Testis (tissue), 2 donors: ENCODE measurements at regions not wholly inside any gene's neighbourhood (a gene's known extent, or its start where the extent isn't known, plus 50 kb on each side); places are given as distances from the start of the nearest gene placed in this dataset.

Source experiments
- DNase-seq: peaks from one replicate; pipeline ENCODE4 v3.0.0-alpha.2; 2019
- H3K27ac ChIP-seq, 2 donors: fragments of 200-600 bp; sonication (generic); one replicate each; pipeline ENCODE4 v1.5.1; 2019
- H3K27me3 ChIP-seq: fragments of 200-600 bp; sonication (generic); one replicate; pipeline ENCODE4 v1.5.1; 2019
- H3K36me3 ChIP-seq: fragments of 200-600 bp; sonication (generic); one replicate; pipeline ENCODE4 v1.5.1; 2017; ENCODE audit warnings: low read depth; ENCODE audit errors: missing control alignments
- H3K4me1 ChIP-seq: fragments of 200-600 bp; sonication (generic); one replicate; pipeline ENCODE4 v1.5.1; 2019
- H3K4me3 ChIP-seq, 2 donors: fragments of 200-600 bp; sonication (generic); one replicate each; pipeline ENCODE4 v1.5.1; 2017 to 2019
- H3K9me3 ChIP-seq: fragments of 200-600 bp; sonication (generic); one replicate; pipeline ENCODE4 v1.5.1; 2017
- CTCF ChIP-seq, 3 experiments: fragments of 450-650 bp in 2 of 3; fragments of 200-600 bp in 1 of 3; sonication (generic) in 1 of 3; IDR thresholded peaks; one replicate each; pipeline ENCODE4 v1.5.1; 2016 to 2019; ENCODE audit warnings: antibody characterized with exemption in 3 of 3, mild to moderate bottlenecking in 2 of 3, moderate library complexity in 1 of 3
- POLR2A ChIP-seq: fragments of 450-650 bp; IDR thresholded peaks from one replicate; pipeline ENCODE4 v1.6.1; 2017; ENCODE audit warnings: antibody characterized with exemption, mild to moderate bottlenecking, moderate library complexity
- WGBS, 2 donors: methylation state at CpG; one replicate each; pipeline ENCODE4 v1.1.5; 2018; 5-methylcytosine and 5-hydroxymethylcytosine counted together
- intact Hi-C: fragments of 100-400 bp; cut with DNase I; formaldehyde crosslinking; loops from one replicate; pipeline ENCODE4 v1.15.1; 2023; ENCODE audit warnings: low total_unique reads

DNA sequence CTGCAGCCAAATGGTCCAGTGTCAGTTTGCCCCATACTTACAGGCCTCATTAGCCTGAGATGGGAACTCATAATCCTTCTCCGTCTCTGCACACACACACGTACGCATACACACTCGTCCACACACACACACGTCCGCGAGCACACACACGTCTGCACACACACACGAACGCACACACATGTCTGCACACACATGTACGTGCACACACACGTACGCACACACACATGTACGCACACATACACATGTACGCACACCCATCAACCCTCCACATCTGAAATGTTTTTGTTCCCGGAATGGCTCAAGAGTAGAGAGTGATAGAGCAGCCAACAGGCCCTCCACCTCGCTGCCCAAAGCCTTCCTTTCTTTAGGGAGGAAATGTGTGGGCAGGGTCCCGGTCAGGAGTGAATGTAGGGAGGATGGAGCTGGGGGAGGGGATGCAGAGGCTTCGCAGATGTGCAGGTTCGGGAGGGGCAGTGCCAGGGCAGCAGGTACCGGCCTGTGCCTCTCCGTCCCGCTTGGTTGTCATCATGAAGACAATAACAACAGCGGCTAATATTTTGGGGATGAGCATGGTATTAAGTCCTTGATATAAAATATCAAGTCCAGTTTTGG, 52.7 kb downstream of the PTGR3 start:
- 82 to 88% methylated on average over 22 to 24 of the region's 24 CpGs for WGBS, 2 donors
- TF ChIP-seq CTCF (IDR thresholded peaks at IDR 0.05) (no peak), POLR2A (no peak)
- H3K27me3 ChIP-seq = no peaks in the 10 kb centered on the region
- H3K27ac ChIP-seq = no peak overlapping the region
- no peak overlapping the region for H3K4me3 ChIP-seq
- intact Hi-C loops = no loop called here
- H3K4me1 ChIP-seq = no peaks in the 10 kb centered on the region
- DNase-seq = no peak
- no peaks in the 10 kb centered on the region for H3K36me3 ChIP-seq
- H3K9me3 ChIP-seq = no peaks in the 10 kb centered on the region

DNA sequence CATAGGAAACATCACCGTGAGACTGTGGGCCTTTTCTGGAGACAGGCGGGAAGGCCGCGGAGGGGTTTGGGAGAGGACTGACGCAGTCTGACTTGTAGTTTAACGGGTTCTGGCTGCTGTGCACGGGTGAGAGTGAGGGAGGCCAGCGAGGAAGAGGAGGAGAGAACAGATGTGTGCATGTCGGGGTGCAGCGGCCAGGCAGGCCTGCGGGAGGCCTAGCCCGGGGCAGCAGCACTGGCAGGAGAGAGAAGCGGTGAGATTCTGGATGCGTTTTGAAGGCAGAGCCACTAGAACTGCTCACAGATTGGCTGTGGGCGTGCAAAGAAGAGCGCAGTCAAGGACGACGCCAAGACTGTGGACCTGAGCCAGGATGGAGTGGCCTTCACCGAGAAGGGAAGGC, 53.9 kb downstream of the PTGR3 start:
- Histone ChIP-seq H3K4me3 (no peak overlapping the region), H3K36me3 (no peaks in the 10 kb centered on the region), H3K9me3 (no peaks in the 10 kb centered on the region), H3K27me3 (no peaks in the 10 kb centered on the region), H3K4me1 (no peaks in the 10 kb centered on the region), H3K27ac (no peak overlapping the region)
- TF ChIP-seq CTCF (IDR thresholded peaks at IDR 0.05) (no peak), POLR2A (no peak)
- no peak for DNase-seq
- WGBS, 2 donors = 82 to 85% methylated on average over 19 of the region's 19 CpGs
- intact Hi-C loops = no loop called here

GRCh38 chr18:75154259-75154658, 54.7 kb downstream of the PTGR3 start:
- no peaks in the 10 kb centered on the region for H3K9me3 ChIP-seq
- WGBS, 2 donors = 81 to 90% methylated on average over 6 of the region's 6 CpGs
- intact Hi-C loops = no loop called here
- no peak overlapping the region for H3K4me3 ChIP-seq
- H3K4me1 ChIP-seq = no peaks in the 10 kb centered on the region
- no peaks in the 10 kb centered on the region for H3K36me3 ChIP-seq
- no peak for DNase-seq
- H3K27ac ChIP-seq = no peak overlapping the region
- TF ChIP-seq POLR2A = no peak
- TF ChIP-seq CTCF (IDR thresholded peaks at IDR 0.05) = no peak
- H3K27me3 ChIP-seq = no peaks in the 10 kb centered on the region

- intact Hi-C loops = no loop called here
Observed at GRCh38 chr18:75143851-75144250, 65.1 kb downstream of the PTGR3 start.

More at GRCh38 chr18:75143851-75144250, 65.1 kb downstream of the PTGR3 start:
- H3K36me3 ChIP-seq = no peaks in the 10 kb centered on the region
- WGBS, 2 donors = 97% methylated on average over 2 of the region's 2 CpGs
- no peaks in the 10 kb centered on the region for H3K9me3 ChIP-seq
- no peak for TF ChIP-seq CTCF (IDR thresholded peaks at IDR 0.05)
- TF ChIP-seq POLR2A = no peak
- no peaks in the 10 kb centered on the region for H3K4me1 ChIP-seq
- no peak for DNase-seq
- no peak overlapping the region for H3K27ac ChIP-seq
- no peak overlapping the region for H3K4me3 ChIP-seq
- H3K27me3 ChIP-seq = no peaks in the 10 kb centered on the region
